ENCODE measurements at regions not wholly inside any gene's neighbourhood (a gene's known extent, or its start where the extent isn't known, plus 50 kb on each side); places are given as distances from the start of the nearest gene placed in this dataset.

GRCh38 chr15:60222404-60222803 is 175.4 kb downstream of the ANXA2 start:
- TF ChIP-seq CTCF (IDR thresholded peaks at IDR 0.05) = no peak
- no peak for TF ChIP-seq POLR2A (IDR thresholded peaks at IDR 0.05)
- TF ChIP-seq POLR2AphosphoS5 (IDR thresholded peaks at IDR 0.05) = no peak
- no peaks in the 10 kb centered on the region for H3K9me3 ChIP-seq
- peaks cover 0 to 13% of the 10 kb centered on the region in 2 donors for H3K27me3 ChIP-seq
- no peaks in the 10 kb centered on the region for H3K4me1 ChIP-seq
- no peak for DNase-seq (ENCODE audit: low spot score in 2 of 2)
- H3K27ac ChIP-seq = no peak overlapping the region
- intact Hi-C loops (cut with DNase I; ENCODE audit: low total_unique reads) = no loop called here
- H3K4me3 ChIP-seq = no peak overlapping the region
- H3K36me3 ChIP-seq = no peaks in the 10 kb centered on the region

- Histone ChIP-seq H3K27ac (no peak overlapping the region), H3K36me3 (no peaks in the 10 kb centered on the region), H3K4me3 (no peak overlapping the region), H3K9me3 (no peaks in the 10 kb centered on the region), H3K4me1 (no peaks in the 10 kb centered on the region), H3K27me3 (peaks cover 0 to 13% of the 10 kb centered on the region in 2 donors)
- no peak for TF ChIP-seq POLR2A (IDR thresholded peaks at IDR 0.05)
- no peak for TF ChIP-seq POLR2AphosphoS5 (IDR thresholded peaks at IDR 0.05)
- TF ChIP-seq CTCF (IDR thresholded peaks at IDR 0.05) = no peak
- intact Hi-C loops (cut with DNase I; ENCODE audit: low total_unique reads) = no loop called here
- peak; percentile 29 to 55 for DNase-seq (ENCODE audit: low spot score in 2 of 2)
These were observed 174.6 kb downstream of the ANXA2 start for GRCh38 chr15:60223176-60223575.

GRCh38 chr15:60226924-60227323 is 170.9 kb downstream of the ANXA2 start:
- intact Hi-C loops (cut with DNase I; ENCODE audit: low total_unique reads) = no loop called here
- DNase-seq (ENCODE audit: low spot score in 2 of 2) = no peak
- TF ChIP-seq CTCF (IDR thresholded peaks at IDR 0.05) (no peak), POLR2A (IDR thresholded peaks at IDR 0.05) (no peak), POLR2AphosphoS5 (IDR thresholded peaks at IDR 0.05) (no peak)
- Histone ChIP-seq H3K4me1 (no peaks in the 10 kb centered on the region), H3K9me3 (no peaks in the 10 kb centered on the region), H3K36me3 (no peaks in the 10 kb centered on the region), H3K4me3 (no peak overlapping the region), H3K27ac (no peak overlapping the region), H3K27me3 (peaks cover 0 to 15% of the 10 kb centered on the region in 2 donors)

- Histone ChIP-seq H3K4me1 (no peaks in the 10 kb centered on the region), H3K27ac (no peak overlapping the region), H3K9me3 (no peaks in the 10 kb centered on the region), H3K36me3 (no peaks in the 10 kb centered on the region), H3K27me3 (peaks cover 0 to 15% of the 10 kb centered on the region in 2 donors), H3K4me3 (no peak overlapping the region)
- DNase-seq (ENCODE audit: low spot score in 2 of 2) = no peak
- intact Hi-C loops (cut with DNase I; ENCODE audit: low total_unique reads) = no loop called here
- TF ChIP-seq POLR2A (IDR thresholded peaks at IDR 0.05) = no peak
- no peak for TF ChIP-seq CTCF (IDR thresholded peaks at IDR 0.05)
- TF ChIP-seq POLR2AphosphoS5 (IDR thresholded peaks at IDR 0.05) = no peak
These were observed 169.7 kb downstream of the ANXA2 start for GRCh38 chr15:60228101-60228500.

GRCh38 chr15:60228619-60229018 is 169.2 kb downstream of the ANXA2 start:
- Histone ChIP-seq H3K36me3 (no peaks in the 10 kb centered on the region), H3K4me3 (no peak overlapping the region), H3K4me1 (no peaks in the 10 kb centered on the region), H3K27me3 (peaks cover 0 to 15% of the 10 kb centered on the region in 2 donors), H3K27ac (no peak overlapping the region), H3K9me3 (no peaks in the 10 kb centered on the region)
- intact Hi-C loops (cut with DNase I; ENCODE audit: low total_unique reads) = no loop called here
- TF ChIP-seq POLR2A (IDR thresholded peaks at IDR 0.05) (no peak), POLR2AphosphoS5 (IDR thresholded peaks at IDR 0.05) (no peak), CTCF (IDR thresholded peaks at IDR 0.05) (no peak)
- DNase-seq (ENCODE audit: low spot score in 2 of 2) = no peak

All from breast epithelium (tissue), 4 donors.